GM10266 (cell line): ENCODE measurements at regions not wholly inside any gene's neighbourhood (a gene's known extent, or its start where the extent isn't known, plus 50 kb on each side); places are given as distances from the start of the nearest gene placed in this dataset.

ENCODE experiments used
- DNase-seq: peaks from one replicate; pipeline ENCODE4 v3.0.0; 2012; ENCODE audit errors: extremely low spot score
- CTCF ChIP-seq: IDR thresholded peaks from 2 replicates; pipeline ENCODE4 v1.5.1; 2012; ENCODE audit warnings: mild to moderate bottlenecking, low read depth; ENCODE audit not compliant: control insufficient read depth, insufficient read depth; ENCODE audit errors: missing control alignments

- TF ChIP-seq CTCF, result no peak
- no peak for DNase-seq
Measured at GRCh38 chr2:147236601-147237000, 608.2 kb upstream of the ACVR2A start.

- no peak for TF ChIP-seq CTCF
- no peak for DNase-seq
Measured at GRCh38 chr2:147232225-147232669, 612.6 kb upstream of the ACVR2A start.

- DNase-seq, result no peak
- no peak for TF ChIP-seq CTCF
Measured at GRCh38 chr2:147231607-147232006, 613.2 kb upstream of the ACVR2A start.

- TF ChIP-seq CTCF, result no peak
- no peak for DNase-seq
Measured at GRCh38 chr2:147231081-147231480, 613.7 kb upstream of the ACVR2A start.

- no peak for TF ChIP-seq CTCF
- no peak for DNase-seq
Measured at GRCh38 chr2:147227313-147227712, 617.5 kb upstream of the ACVR2A start.

GRCh38 chr2:147224070-147224469 lies 620.8 kb upstream of the ACVR2A start:
- no peak for TF ChIP-seq CTCF
- DNase-seq, result no peak

- DNase-seq, result no peak
- TF ChIP-seq CTCF, result no peak
Measured at GRCh38 chr2:147223553-147224060, 621.2 kb upstream of the ACVR2A start.
